HG03432 (cell line): ENCODE measurements at regions not wholly inside any gene's neighbourhood (a gene's known extent, or its start where the extent isn't known, plus 50 kb on each side); places are given as distances from the start of the nearest gene placed in this dataset.
A peak's percentile ranks its signal among the peaks of the same experiment; 100 is the strongest.

Source experiments
- ATAC-seq: cut with Tn5 transposase; IDR thresholded peaks from one replicate; pipeline ENCODE4 v1.9.1; 2021; ENCODE audit warnings: mild to moderate bottlenecking, moderate library complexity; ENCODE audit not compliant: unreplicated experiment

DNA sequence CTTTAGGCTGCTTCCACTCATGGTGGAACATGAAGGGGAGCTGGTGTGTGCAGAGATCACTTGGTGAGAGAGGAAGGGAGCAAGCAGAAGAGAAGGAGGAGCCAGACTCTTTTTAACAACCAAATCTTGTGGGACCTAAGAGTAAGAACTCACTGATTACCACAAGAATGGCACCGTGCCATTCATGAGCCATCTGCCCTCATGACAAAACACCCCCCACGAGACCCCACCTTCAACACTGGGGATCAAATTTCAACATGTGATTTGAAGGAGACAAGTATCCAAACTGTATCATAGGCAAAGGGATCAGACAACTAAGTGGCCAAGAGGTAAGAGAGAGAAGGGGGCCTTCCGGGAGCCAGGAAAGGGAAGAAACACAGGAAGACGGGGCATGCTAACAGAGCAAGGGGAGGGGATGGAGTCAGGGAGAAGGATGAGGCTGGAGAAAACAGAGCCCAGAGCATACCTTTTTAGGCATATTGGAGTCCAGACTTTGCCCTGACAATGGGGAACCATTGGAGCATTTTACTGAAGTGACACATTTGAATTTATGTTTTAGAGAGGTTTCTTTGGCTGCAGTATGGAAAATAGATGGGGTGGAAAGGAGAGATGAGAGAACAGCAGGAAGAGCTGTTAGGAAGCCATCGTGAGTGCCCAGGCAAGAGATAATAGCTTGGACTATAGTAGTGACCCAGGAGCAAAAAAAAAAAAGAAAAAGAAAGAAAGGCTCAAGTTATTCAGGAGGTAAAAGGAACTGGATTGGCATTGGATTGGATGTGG lies 204.4 kb upstream of the NUDT4 start:
- ATAC-seq = no peak

- no peak for ATAC-seq
Observed at GRCh38 chr12:93174048-93174447, 203.7 kb upstream of the NUDT4 start.

GRCh38 chr12:93174473-93174872 lies 203.3 kb upstream of the NUDT4 start:
- ATAC-seq = no peak

- no peak for ATAC-seq
Observed at GRCh38 chr12:93176165-93176564, 201.6 kb upstream of the NUDT4 start.

- no peak for ATAC-seq
Observed at GRCh38 chr12:93176610-93177126, 201.1 kb upstream of the NUDT4 start.

DNA sequence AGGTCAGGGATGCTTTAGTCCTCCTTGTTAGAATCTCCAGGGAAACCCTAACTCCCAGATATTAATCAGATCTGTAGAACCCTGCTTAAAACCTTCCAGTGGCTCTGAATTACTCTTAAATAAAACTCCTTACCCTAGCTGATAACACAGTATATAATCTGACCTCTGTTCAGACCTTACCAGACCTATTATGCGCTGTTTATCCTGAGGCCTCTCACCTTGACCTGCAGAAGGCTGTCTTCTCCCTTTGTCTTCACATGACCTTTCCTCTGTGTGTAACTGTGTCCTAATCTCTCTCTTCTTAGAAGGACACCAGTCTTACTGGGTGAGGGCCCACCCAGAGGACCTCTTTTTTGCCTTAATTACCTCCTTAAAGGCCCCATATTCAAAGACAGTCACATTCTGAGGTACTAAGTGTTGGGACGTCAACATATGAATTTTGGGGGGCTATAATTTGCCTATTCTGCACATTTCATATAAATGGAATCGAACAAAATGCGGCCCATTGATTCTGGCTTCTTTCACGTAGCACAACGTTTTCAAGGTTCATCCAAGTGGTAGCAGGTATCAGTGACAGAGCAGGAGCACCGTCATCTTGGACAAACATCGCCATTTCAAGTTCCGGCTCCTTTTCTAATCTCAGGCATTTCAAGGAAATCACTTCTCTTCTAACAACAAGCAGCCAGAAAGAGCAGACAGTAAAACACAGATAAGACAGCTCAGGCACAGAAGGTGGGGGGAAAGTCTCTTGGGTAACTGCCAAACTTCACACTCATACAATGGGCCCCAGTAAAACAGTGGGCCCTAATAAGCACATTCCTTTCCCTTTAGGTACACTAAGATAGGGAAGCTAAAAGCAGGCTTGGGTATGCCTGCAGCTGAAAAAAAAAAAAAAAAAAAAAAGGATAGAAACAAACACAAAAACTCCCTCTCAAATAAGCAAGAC lies 200.2 kb upstream of the NUDT4 start:
- ATAC-seq = no peak

- ATAC-seq = no peak
Observed at GRCh38 chr12:93178154-93178878, 199.4 kb upstream of the NUDT4 start.

DNA sequence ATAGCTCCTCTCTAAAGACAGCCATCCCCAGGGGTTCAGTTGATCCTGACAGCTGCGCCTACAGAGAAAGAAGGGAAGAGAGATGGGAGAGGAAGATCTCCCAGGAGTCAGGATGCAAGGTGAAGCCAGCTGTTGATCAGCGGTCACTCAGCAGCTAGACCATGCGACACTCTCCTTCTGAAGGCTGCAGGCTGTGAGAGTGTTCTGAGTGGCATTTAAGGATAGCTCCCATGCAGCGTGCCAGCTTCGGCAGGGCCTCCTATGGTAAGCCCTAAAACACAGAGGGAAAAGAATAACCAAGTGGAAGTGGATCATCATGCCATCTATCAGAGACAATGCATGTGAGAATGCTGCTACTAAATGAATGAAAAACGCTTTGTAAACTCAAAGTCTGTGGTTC lies 197.9 kb upstream of the NUDT4 start:
- ATAC-seq = no peak

DNA sequence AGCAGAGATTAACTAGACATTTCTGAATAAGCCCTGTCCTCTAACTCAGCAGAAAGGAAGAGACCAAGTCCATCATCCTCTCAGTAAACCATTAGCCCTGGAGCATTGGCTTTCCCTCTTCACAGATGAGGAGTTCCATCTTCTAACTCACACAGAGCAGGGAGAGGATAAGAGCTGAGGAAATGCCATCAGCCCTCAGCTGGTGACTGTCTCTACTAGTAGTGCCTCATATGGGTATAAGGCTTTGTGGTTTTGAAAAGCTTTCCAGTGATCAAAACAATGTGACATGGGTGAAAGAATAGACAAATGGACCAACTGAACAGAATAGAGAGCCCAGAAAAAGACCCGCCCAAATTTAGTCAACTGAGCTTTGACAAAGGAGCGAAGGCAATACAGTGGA lies 197.2 kb upstream of the NUDT4 start:
- no peak for ATAC-seq

GRCh38 chr12:93181409-93181965 lies 196.2 kb upstream of the NUDT4 start:
- ATAC-seq = no peak

GRCh38 chr12:93183940-93184671 lies 193.6 kb upstream of the NUDT4 start:
- ATAC-seq = peak; percentile 90

DNA sequence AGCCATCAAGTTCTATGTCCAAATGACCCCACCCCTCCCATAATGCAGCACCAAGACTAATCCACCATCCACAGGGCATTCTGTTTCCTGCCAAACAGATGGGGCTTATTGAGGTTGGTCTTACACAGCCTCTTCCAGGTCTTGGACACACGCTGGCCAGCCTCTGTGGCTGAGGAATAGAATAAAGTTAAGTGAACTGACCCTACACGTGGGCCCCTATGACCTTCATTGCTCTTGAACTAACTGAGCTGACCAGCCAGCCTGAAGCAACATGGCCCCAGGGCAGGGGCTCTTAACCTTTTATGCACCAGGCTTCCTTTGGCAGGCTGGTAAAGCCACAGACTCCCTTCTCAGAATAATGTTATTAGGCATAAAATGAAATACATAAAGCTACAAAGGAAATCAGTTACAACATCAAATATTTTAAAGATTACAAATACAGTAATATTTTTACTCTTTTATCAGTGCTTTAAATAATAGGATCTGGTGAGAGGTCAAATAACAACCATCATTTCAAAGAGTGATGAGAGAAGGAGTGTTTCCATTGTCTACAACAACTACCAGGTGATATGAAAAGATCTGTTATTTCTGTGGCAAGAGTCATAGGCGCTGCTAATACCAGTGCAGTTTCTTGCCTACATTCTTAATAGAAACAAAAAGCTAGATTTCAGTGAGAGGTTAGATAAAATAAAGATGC lies 192.9 kb upstream of the NUDT4 start:
- no peak for ATAC-seq

GRCh38 chr12:93185369-93185741 lies 192.4 kb upstream of the NUDT4 start:
- no peak for ATAC-seq

GRCh38 chr12:93186131-93186530 lies 191.6 kb upstream of the NUDT4 start:
- ATAC-seq = no peak

GRCh38 chr12:93186621-93187020 lies 191.1 kb upstream of the NUDT4 start:
- no peak for ATAC-seq

DNA sequence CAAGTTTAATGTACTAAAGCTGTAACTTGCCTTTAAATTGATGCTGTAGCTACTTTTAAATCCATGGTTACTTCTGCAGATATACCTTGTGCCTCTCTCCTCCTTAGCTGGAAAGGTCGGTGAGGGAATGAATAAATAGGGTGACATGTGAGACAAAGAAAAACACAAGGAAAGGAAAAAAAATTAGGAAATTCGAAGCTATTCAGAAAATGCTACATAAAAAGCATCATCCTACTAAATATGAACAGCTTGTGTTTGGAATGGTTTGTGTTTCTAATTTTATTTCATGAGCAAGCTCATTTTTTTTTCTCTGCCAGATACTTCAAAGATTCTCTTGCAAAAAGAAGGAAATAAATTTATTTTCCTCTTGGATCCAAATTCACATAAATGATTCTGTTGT lies 186.3 kb upstream of the NUDT4 start:
- no peak for ATAC-seq

DNA sequence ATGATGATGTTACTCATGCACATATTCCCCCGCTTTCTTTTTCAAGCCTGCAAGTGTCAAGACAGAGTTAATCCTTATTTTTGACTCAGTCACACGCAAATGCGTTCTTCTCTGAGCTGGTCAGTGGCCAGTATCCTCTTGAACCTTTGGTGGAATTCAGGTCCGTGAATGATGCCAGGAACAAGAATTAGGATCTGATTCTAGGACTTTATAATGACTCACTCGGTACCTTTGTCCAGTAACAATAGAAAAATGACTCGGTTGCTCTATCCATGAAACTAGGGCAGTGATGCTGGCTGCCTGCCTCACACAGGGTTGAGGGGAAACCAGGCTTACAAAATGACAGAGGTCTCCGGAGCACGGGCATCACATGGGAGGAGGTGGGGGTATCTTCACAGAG lies 185.8 kb upstream of the NUDT4 start:
- ATAC-seq = no peak

- ATAC-seq = no peak
Observed at GRCh38 chr12:93192878-93193277, 184.8 kb upstream of the NUDT4 start.

DNA sequence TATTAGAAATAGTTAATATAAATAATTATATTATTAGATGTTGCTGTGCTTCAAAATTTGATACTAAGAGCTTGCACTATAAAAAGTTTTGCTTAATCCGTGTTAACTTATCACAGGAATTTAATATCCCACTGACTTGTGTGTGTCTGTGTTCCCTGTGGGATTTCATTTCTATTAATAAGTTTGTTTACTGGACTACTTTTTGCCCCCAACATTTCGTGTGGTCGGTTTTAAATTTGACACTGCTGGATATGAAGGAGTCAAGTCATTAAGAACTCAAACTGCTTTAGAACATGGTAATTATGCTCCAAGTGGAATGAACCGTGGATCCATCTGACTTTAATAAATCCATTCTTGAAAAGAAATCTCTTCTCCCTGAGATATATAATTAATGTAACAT lies 182.2 kb upstream of the NUDT4 start:
- ATAC-seq = no peak
